T-helper 9 cell (primary cell): ENCODE measurements at regions not wholly inside any gene's neighbourhood (a gene's known extent, or its start where the extent isn't known, plus 50 kb on each side); places are given as distances from the start of the nearest gene placed in this dataset.
"Not testable (repeated sequence)": the region's sequence is repeated elsewhere in the genome, so short reads cannot be mapped to it uniquely, and the experiment has no call there.

Source experiments
- DNase-seq: peaks from one replicate; pipeline ENCODE4 v3.0.0-alpha.2; 2020

GRCh38 chr10:123381224-123381623 is 227.0 kb downstream of the BUB3 start:
- no peak for DNase-seq

- DNase-seq, result no peak
Measured at GRCh38 chr10:123382491-123382890, 228.3 kb downstream of the BUB3 start.

DNA sequence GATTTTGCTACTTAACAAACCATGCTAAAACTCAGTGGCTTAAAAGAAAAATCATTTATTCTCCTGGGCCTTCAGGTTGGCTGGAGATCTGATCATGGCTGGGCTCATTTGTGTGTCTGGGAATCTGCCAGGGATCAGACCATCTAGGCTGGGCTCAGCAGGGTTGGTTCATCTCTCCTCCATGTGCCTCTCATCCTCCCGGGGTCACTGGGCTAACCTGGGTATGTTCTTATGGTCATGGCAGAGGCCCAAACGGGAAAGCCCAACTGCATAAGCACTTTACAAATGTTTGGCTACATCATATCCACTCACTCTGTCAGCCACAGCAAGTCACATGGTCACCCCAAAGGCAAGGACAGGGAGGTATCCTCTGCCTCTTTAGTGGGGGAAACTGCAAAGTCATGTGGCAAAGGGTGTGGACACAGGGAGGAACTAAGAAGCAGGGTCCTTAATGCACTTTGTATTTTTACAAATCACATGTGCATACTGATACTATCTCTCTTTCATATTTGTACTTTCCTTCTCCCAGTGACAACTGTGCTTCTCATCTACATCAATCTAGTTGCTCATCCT is 231.4 kb downstream of the BUB3 start:
- no peak for DNase-seq

GRCh38 chr10:123389520-123389919 is 235.3 kb downstream of the BUB3 start:
- no peak for DNase-seq

GRCh38 chr10:123390332-123390731 is 236.1 kb downstream of the BUB3 start:
- DNase-seq, result no peak

- DNase-seq, result no peak
Measured at GRCh38 chr10:123390874-123391273, 236.7 kb downstream of the BUB3 start.

GRCh38 chr10:123391275-123392028 is 237.2 kb downstream of the BUB3 start:
- DNase-seq, result no peak

DNA sequence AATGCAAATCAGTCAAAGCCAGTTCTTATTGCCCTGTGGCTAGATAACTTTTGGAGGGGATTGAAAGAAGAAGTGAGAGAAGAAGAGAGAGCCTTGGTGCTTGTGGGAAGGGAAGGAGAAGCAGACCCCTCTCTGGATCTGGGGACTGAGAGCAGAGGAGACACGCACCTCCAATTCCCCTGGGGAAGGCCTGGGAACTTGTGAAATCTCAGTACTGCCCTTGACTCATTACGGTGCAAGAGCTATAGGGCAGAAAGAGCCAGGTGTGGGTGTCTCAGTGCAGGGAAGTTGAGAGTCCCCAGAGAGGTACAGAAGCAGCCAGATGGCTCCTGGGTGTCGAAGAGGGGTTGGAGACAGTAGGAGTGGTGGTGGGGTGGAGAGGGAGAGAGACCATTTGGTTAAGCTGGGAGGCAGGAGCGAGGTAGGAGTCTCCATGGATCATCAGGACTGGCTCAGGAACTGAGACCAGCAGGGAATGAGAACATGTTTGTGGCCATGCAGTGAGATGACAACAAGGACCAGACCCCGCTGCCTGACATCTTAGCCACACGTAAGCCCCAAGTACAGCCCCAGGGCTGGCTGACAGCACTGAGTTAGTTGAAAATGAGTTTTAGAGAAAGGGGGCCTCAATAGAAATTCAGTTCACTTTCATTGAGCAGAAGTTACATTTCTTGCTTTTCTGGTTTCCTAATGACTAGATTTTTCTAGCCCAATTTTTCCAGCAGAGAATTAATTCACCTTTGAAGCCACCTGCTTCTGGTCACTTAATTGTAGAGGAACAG is 238.2 kb downstream of the BUB3 start:
- no peak for DNase-seq

DNA sequence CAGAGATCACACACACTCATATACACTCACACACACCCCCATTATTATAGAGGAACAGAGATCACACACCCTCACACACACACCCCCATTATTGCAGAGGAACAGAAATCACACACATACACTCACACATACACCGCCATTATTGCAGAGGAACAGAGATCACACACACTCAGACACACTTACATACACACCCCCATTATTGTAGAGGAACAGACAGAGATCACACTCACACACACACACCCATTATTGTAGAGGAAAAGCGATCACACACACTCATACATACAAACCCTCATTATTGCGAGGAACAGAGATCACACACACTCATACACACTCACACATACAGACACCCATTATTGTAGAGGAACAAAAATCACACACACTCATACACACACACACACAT is 239.0 kb downstream of the BUB3 start:
- DNase-seq, result no peak

GRCh38 chr10:123394382-123394781 is 240.2 kb downstream of the BUB3 start:
- DNase-seq, result no peak

GRCh38 chr10:123395234-123395633 is 241.0 kb downstream of the BUB3 start:
- not testable (repeated sequence) for DNase-seq

- DNase-seq, result no peak
Measured at GRCh38 chr10:123395906-123396305, 241.7 kb downstream of the BUB3 start.

- DNase-seq, result no peak
Measured at GRCh38 chr10:123398180-123398591, 244.0 kb downstream of the BUB3 start.

DNA sequence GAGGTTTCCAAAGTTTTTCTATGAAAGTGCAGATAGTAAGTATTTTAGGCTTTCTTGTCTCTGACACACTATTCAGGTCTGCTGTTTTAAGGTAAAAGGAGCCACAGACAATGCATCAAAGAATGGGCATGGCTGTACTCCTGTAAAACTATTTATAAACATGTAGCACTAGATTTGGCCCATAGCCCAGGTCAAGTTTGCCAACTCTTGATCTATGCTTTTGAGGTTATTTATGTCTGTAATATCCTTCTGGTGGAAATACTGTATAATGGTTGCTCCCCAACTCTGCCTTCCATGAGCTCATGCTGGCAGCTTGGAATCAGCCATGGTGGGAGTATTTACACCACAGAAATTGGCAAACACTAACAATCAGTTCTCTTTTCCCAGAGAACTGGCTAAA is 244.6 kb downstream of the BUB3 start:
- DNase-seq, result no peak

DNA sequence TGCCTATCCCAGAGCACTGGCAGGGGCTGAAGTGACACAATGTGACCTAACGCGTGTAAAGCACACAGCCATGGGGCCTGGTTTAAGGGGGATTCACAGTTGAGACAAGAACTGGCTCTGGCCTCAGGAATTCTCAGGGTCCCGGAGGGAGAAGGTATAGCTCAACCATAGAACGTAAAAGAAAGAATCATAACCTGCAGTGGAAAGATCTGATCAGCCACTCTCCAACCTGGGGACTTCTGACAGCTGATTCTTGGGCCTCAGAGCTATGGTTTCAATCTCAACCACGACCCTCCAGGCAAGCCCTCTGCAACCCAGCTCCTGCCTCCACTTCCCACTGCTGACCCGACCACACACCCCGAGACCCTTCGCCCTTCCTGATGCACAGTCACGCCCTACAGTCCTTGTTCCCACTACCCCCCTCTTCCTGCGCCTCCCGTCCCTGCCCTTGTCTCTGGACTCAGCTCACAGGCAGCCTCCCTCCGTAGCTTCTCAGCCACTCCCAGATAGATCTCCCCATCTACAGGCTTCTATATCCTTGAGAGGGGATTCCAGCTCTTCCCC is 245.2 kb downstream of the BUB3 start:
- no peak for DNase-seq

DNA sequence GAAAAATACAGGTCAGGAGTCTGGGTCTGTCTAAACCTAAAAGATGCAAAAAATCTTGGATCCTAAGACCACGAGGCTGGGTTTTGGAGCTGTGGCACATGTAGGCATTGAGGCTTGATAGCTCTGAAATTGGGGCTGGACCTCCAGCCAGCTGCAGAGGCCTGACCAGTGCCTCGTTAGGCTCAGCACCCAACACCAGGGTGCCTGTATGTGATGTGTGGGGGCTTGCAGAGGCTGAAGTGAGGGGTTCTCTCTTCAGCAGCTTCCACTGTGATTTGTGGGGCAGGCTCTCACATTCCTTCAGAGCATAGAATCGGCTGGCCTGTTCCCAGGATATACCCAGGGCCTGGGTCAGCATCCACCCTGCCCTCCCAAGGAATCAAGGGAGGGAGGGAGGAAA is 247.8 kb downstream of the BUB3 start:
- no peak for DNase-seq

- DNase-seq, result no peak
Measured at GRCh38 chr10:123402656-123403055, 248.5 kb downstream of the BUB3 start.

- no peak for DNase-seq
Measured at GRCh38 chr10:123404357-123404756, 250.2 kb downstream of the BUB3 start.

GRCh38 chr10:123408660-123409059 is 254.5 kb downstream of the BUB3 start:
- DNase-seq, result no peak

DNA sequence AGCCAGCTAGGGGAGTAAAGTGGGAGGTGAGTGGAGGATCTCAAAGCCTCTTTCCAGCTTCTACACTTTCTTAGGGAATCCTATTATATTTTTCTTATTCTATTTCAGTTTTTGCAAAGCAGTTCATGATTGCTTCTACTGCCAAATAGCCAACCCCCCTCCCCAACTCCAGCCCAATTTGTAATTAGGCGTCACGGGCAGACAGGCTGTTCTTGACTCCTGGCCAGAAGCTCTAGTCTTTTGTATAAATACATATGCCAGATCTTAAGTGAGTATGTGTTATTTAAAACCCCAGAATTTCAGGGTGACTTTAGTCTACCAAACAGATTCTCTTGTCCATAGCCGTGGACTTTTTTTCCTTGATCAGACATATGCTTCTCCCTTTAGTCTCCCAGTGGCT is 255.2 kb downstream of the BUB3 start:
- DNase-seq, result no peak

DNA sequence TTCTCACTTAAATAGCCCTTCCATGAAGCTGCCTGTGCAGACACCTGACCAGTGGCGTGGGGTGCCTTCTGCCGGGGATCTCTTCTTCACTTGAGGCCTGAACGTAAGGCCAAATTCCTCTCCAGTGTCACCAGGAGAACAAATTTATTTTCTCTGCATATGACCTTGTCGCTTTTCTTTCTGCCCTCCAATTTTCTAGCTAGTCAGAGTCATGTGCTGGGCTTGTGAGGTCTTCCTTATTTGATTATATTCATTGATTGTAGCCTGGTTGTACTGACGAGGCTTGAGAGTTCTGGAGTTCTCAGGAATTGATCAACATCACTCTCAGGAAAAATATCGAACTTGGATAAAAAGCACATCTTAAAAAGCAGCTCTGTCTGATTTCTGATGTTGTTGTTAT is 255.7 kb downstream of the BUB3 start:
- no peak for DNase-seq

DNA sequence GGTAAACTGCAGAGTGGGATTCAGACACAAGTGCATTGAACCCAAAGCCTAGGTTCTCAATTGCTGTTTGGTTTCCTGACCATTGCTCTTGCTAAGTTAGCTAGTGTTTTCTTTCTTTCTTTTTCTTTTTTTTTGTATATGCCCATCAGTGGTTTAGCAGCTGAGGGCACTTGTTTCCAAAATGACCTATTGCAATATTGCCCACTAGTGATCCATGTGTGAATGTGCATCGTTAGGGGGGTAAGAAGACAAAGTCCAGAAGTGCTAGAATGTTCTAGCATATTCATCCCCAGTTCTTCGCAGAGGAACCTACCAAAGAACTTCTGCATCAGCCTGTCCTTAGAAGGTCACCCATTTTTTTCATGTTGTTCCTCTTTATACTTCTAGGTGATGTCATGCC is 252.8 kb upstream of the GPR26 start:
- no peak for DNase-seq

- no peak for DNase-seq
Measured at GRCh38 chr10:123415523-123415922, 250.6 kb upstream of the GPR26 start.

DNA sequence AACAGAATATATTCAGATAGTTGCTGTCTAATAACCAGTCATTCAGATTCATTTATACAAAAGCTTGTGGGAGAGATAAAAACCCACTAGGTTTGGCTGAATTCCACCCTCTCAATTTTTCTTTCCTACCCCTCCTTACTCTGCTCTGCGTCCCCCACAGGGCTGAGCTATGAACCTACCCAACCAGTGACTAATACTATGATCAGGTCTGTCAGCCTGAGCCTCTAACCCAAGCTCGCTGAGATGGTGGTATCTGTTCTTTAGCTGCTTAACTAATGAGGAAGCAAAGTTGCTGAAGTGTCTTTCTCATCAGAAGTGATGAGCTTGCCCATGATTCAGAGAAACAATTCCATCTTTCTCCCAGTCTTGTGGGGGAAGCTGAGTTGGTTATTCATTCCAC is 248.7 kb upstream of the GPR26 start:
- no peak for DNase-seq
